Neural cell (in vitro differentiated cells): ENCODE measurements at regions not wholly inside any gene's neighbourhood (a gene's known extent, or its start where the extent isn't known, plus 50 kb on each side); places are given as distances from the start of the nearest gene placed in this dataset.

ENCODE experiments used
- H2AFZ ChIP-seq: fragments of 200-600, 300-800 bp; sonication (generic), shearing (Covaris generic); 2 replicates; pipeline ENCODE4 v1.6.0; 2014; ENCODE audit warnings: low read depth, mild to moderate bottlenecking, antibody characterized with exemption, low read length, moderate library complexity
- H3F3A ChIP-seq: fragments of 200-600 bp; shearing (Covaris generic); 2 replicates; pipeline ENCODE4 v1.6.1; 2016; ENCODE audit warnings: mild to moderate bottlenecking, moderate library complexity, mixed read lengths, antibody characterized with exemption, low read length; ENCODE audit not compliant: insufficient read depth, poor library complexity, severe bottlenecking
- H3K27ac ChIP-seq: fragments of 200-600, 300-800 bp; sonication (generic), shearing (Covaris generic); 2 replicates; pipeline ENCODE4 v1.5.1; 2014; ENCODE audit warnings: mild to moderate bottlenecking, low read length, moderate library complexity
- H3K27me3 ChIP-seq: fragments of 300-800, 200-600 bp; sonication (generic), shearing (Covaris generic); 2 replicates; pipeline ENCODE4 v1.6.0; 2014; ENCODE audit warnings: mild to moderate bottlenecking, low read depth, low read length, moderate library complexity; ENCODE audit not compliant: insufficient read depth
- H3K36me3 ChIP-seq: fragments of 300-800, 200-600 bp; sonication (generic), shearing (Covaris generic); 2 replicates; pipeline ENCODE4 v1.5.1; 2014; ENCODE audit warnings: mild to moderate bottlenecking, antibody characterized with exemption, low read length, moderate library complexity; ENCODE audit not compliant: insufficient read depth
- H3K4me2 ChIP-seq: fragments of 300-800, 200-600 bp; sonication (generic), shearing (Covaris generic); 2 replicates; pipeline ENCODE4 v1.6.0; 2014; ENCODE audit warnings: mild to moderate bottlenecking, low read length
- H3K4me3 ChIP-seq: fragments of 300-800, 200-600 bp; sonication (generic), shearing (Covaris generic); 2 replicates; pipeline ENCODE4 v1.5.1; 2014; ENCODE audit warnings: mild to moderate bottlenecking, low read length, moderate library complexity
- H3K79me2 ChIP-seq: fragments of 200-600 bp; shearing (Covaris generic); replicated peaks from 2 replicates; pipeline ENCODE4 v1.6.0; 2014; ENCODE audit warnings: mild to moderate bottlenecking, low read length, moderate library complexity; ENCODE audit not compliant: insufficient read depth
- H3K9ac ChIP-seq: fragments of 300-800, 200-600 bp; sonication (generic), shearing (Covaris generic); 2 replicates; pipeline ENCODE4 v1.6.1; 2016; ENCODE audit warnings: mild to moderate bottlenecking, low read length, mixed read lengths
- H3K9me2 ChIP-seq: fragments of 200-600 bp; shearing (Covaris generic); 2 replicates; pipeline ENCODE4 v1.6.1; 2016; ENCODE audit warnings: mild to moderate bottlenecking, low read length, mixed read lengths; ENCODE audit not compliant: insufficient read depth
- H3K9me3 ChIP-seq: fragments of 200-600, 300-800 bp; sonication (generic), shearing (Covaris generic); 2 replicates; pipeline ENCODE4 v1.6.1; 2016; ENCODE audit warnings: mild to moderate bottlenecking, mixed run types, low read length, moderate library complexity, mixed read lengths
- H4K20me1 ChIP-seq: fragments of 200-600 bp; shearing (Covaris generic); 2 replicates; pipeline ENCODE4 v1.6.1; 2016; ENCODE audit warnings: mild to moderate bottlenecking, mixed run types; ENCODE audit not compliant: insufficient read depth
- CTCF ChIP-seq: fragments of 450-650 bp; IDR thresholded peaks from 2 replicates; pipeline ENCODE4 v1.5.1; 2014; ENCODE audit warnings: antibody characterized with exemption, mild to moderate bottlenecking, moderate library complexity; ENCODE audit not compliant: poor library complexity, severe bottlenecking
- EP300 ChIP-seq: fragments of 450-650 bp; conservative IDR thresholded peaks from 2 replicates; pipeline ENCODE4 v1.6.1; 2014; ENCODE audit warnings: antibody characterized with exemption, mild to moderate bottlenecking, moderate library complexity; ENCODE audit not compliant: poor library complexity, severe bottlenecking
- EZH2 ChIP-seq: fragments of 200-600, 300-800 bp; shearing (Covaris generic), sonication (generic); IDR thresholded peaks from 2 replicates; pipeline ENCODE4 v1.6.1; 2014; ENCODE audit warnings: antibody characterized with exemption, low read length, borderline replicate concordance, mild to moderate bottlenecking; ENCODE audit not compliant: insufficient read depth, poor library complexity, severe bottlenecking
- MXI1 ChIP-seq: fragments of 450-650 bp; conservative IDR thresholded peaks from 2 replicates; pipeline ENCODE4 v1.6.1; 2014; ENCODE audit warnings: antibody characterized with exemption, mild to moderate bottlenecking; ENCODE audit not compliant: poor library complexity, severe bottlenecking
- POLR2AphosphoS5 ChIP-seq: IDR thresholded peaks from 2 replicates; pipeline ENCODE4 v1.6.1; 2012
- RAD21 ChIP-seq: fragments of 450-650 bp; conservative IDR thresholded peaks from 2 replicates; pipeline ENCODE4 v1.6.1; 2014; ENCODE audit warnings: antibody characterized with exemption, mild to moderate bottlenecking, moderate library complexity
- REST ChIP-seq: IDR thresholded peaks from 2 replicates; pipeline ENCODE4 v1.6.1; 2012; ENCODE audit warnings: borderline replicate concordance
- SMC3 ChIP-seq: fragments of 450-650 bp; conservative IDR thresholded peaks from 2 replicates; pipeline ENCODE4 v1.6.1; 2014; ENCODE audit warnings: antibody characterized with exemption, mild to moderate bottlenecking, moderate library complexity; ENCODE audit not compliant: poor library complexity
- TAF1 ChIP-seq: IDR thresholded peaks from 2 replicates; pipeline ENCODE4 v1.6.1; 2012; ENCODE audit warnings: low read depth

- no peaks in the 10 kb centered on the region for H3K9me3 ChIP-seq
- H3K4me3 ChIP-seq, result no peak overlapping the region
- no peak overlapping the region for H2AFZ ChIP-seq
- H3K9me2 ChIP-seq, result no peaks in the 10 kb centered on the region
- TF ChIP-seq POLR2AphosphoS5, result no peak
- no peak for TF ChIP-seq REST
- no peak for TF ChIP-seq CTCF
- no peak for TF ChIP-seq EP300
- no peak for TF ChIP-seq TAF1
- TF ChIP-seq EZH2, result no peak
- no peak for TF ChIP-seq SMC3
- no peak for TF ChIP-seq MXI1
- TF ChIP-seq RAD21, result no peak
- no peak overlapping the region for H3K27ac ChIP-seq
- H3K36me3 ChIP-seq, result no peaks in the 10 kb centered on the region
- H3F3A ChIP-seq, result no peaks in the 10 kb centered on the region
- H3K4me2 ChIP-seq, result no peak overlapping the region
- H3K27me3 ChIP-seq, result no peaks in the 10 kb centered on the region
- no peak overlapping the region for H3K9ac ChIP-seq
- H3K79me2 ChIP-seq, result no peaks in the 10 kb centered on the region
- H4K20me1 ChIP-seq, result no peaks in the 10 kb centered on the region
Measured at GRCh38 chr7:155234950-155235789, 62.5 kb upstream of the INSIG1 start.

GRCh38 chr7:155236386-155236785 lies 61.3 kb upstream of the INSIG1 start:
- no peaks in the 10 kb centered on the region for H3K9me2 ChIP-seq
- no peak overlapping the region for H2AFZ ChIP-seq
- H3K27ac ChIP-seq, result no peak overlapping the region
- TF ChIP-seq POLR2AphosphoS5 (no peak), RAD21 (no peak), EZH2 (no peak), CTCF (no peak), REST (no peak), SMC3 (no peak), TAF1 (no peak), MXI1 (no peak), EP300 (no peak)
- H3K4me3 ChIP-seq, result no peak overlapping the region
- H4K20me1 ChIP-seq, result no peaks in the 10 kb centered on the region
- H3K4me2 ChIP-seq, result no peak overlapping the region
- H3F3A ChIP-seq, result no peaks in the 10 kb centered on the region
- no peak overlapping the region for H3K9ac ChIP-seq
- H3K9me3 ChIP-seq, result no peaks in the 10 kb centered on the region
- H3K79me2 ChIP-seq, result no peaks in the 10 kb centered on the region
- no peaks in the 10 kb centered on the region for H3K27me3 ChIP-seq
- H3K36me3 ChIP-seq, result no peaks in the 10 kb centered on the region
